GM18870 (cell line): ENCODE measurements at regions not wholly inside any gene's neighbourhood (a gene's known extent, or its start where the extent isn't known, plus 50 kb on each side); places are given as distances from the start of the nearest gene placed in this dataset.
"Not testable (repeated sequence)": the region's sequence is repeated elsewhere in the genome, so short reads cannot be mapped to it uniquely, and the experiment has no call there.

Source experiments
- ATAC-seq: cut with Tn5 transposase; IDR thresholded peaks from one replicate; pipeline ENCODE4 v1.9.1; 2021; ENCODE audit warnings: moderate library complexity; ENCODE audit not compliant: unreplicated experiment

GRCh38 chr5:63220244-63220643 is 641.6 kb downstream of the LRRC70 start:
- ATAC-seq: no peak

GRCh38 chr5:63217422-63217821 is 638.8 kb downstream of the LRRC70 start:
- ATAC-seq: no peak

GRCh38 chr5:63213256-63213655 is 634.6 kb downstream of the LRRC70 start:
- no peak for ATAC-seq

GRCh38 chr5:63211448-63212132 is 633.0 kb downstream of the LRRC70 start:
- ATAC-seq: no peak

GRCh38 chr5:63205976-63206375 is 627.4 kb downstream of the LRRC70 start:
- ATAC-seq: no peak

- ATAC-seq: no peak
These were observed 623.1 kb downstream of the LRRC70 start for GRCh38 chr5:63201738-63202137.

GRCh38 chr5:63194126-63194525 is 615.5 kb downstream of the LRRC70 start:
- no peak for ATAC-seq

GRCh38 chr5:63180190-63180589 is 601.6 kb downstream of the LRRC70 start:
- not testable (repeated sequence) for ATAC-seq

GRCh38 chr5:63175850-63176249 is 597.2 kb downstream of the LRRC70 start:
- no peak for ATAC-seq

- no peak for ATAC-seq
These were observed 591.9 kb downstream of the LRRC70 start for GRCh38 chr5:63170486-63170885.

- ATAC-seq: no peak
These were observed 586.4 kb downstream of the LRRC70 start for GRCh38 chr5:63164838-63165535.

- no peak for ATAC-seq
These were observed 585.7 kb downstream of the LRRC70 start for GRCh38 chr5:63164339-63164738.

GRCh38 chr5:63155310-63155631 is 576.7 kb downstream of the LRRC70 start:
- no peak for ATAC-seq

GRCh38 chr5:63154476-63155309 is 576.1 kb downstream of the LRRC70 start:
- ATAC-seq: no peak

- ATAC-seq: no peak
These were observed 574.3 kb downstream of the LRRC70 start for GRCh38 chr5:63152871-63153270.

GRCh38 chr5:63145167-63145566 is 566.5 kb downstream of the LRRC70 start:
- ATAC-seq: no peak

- ATAC-seq: no peak
These were observed 563.0 kb downstream of the LRRC70 start for GRCh38 chr5:63141591-63141990.

- no peak for ATAC-seq
These were observed 556.7 kb downstream of the LRRC70 start for GRCh38 chr5:63135291-63135690.

GRCh38 chr5:63131626-63132285 is 553.1 kb downstream of the LRRC70 start:
- no peak for ATAC-seq

- no peak for ATAC-seq
These were observed 550.1 kb downstream of the LRRC70 start for GRCh38 chr5:63128761-63129160.

GRCh38 chr5:63128018-63128417 is 549.4 kb downstream of the LRRC70 start:
- no peak for ATAC-seq
